Hypothalamus (tissue), 51 donors: ENCODE measurements at regions not wholly inside any gene's neighbourhood (a gene's known extent, or its start where the extent isn't known, plus 50 kb on each side); places are given as distances from the start of the nearest gene placed in this dataset.
"Not testable (repeated sequence)": the region's sequence is repeated elsewhere in the genome, so short reads cannot be mapped to it uniquely, and the experiment has no call there.

Experiments
- DNase-seq, 51 donors: peaks; one replicate each; lab custom pipeline; 2025; lab: John Stamatoyannopoulos, UW

GRCh38 chr21:31819692-31820091 lies 53.1 kb upstream of the HUNK start:
- not testable (repeated sequence) for DNase-seq

- DNase-seq, result not testable (repeated sequence)
Measured at GRCh38 chr21:31814356-31814755, 58.5 kb upstream of the HUNK start.

- DNase-seq, result no peak
Measured at GRCh38 chr21:31813862-31814261, 59.0 kb upstream of the HUNK start.

- DNase-seq, result no peak
Measured at GRCh38 chr21:31804008-31804394, 68.8 kb upstream of the HUNK start.

GRCh38 chr21:31803039-31804007 lies 69.5 kb upstream of the HUNK start:
- DNase-seq, result no peak

GRCh38 chr21:31802331-31802730 lies 70.4 kb upstream of the SCAF4 start:
- DNase-seq, result no peak

GRCh38 chr21:31801551-31802219 lies 69.8 kb upstream of the SCAF4 start:
- no peak for DNase-seq

- peak in 3 of 51 donors; percentile 6 to 53 (median 28) for DNase-seq
Measured at GRCh38 chr21:31798842-31799704, 67.2 kb upstream of the SCAF4 start.

- no peak for DNase-seq
Measured at GRCh38 chr21:31795992-31796391, 64.1 kb upstream of the SCAF4 start.

- DNase-seq, result not testable (repeated sequence)
Measured at GRCh38 chr21:31790420-31790819, 58.5 kb upstream of the SCAF4 start.

GRCh38 chr21:31788581-31788980 lies 56.7 kb upstream of the SCAF4 start:
- no peak for DNase-seq

- not testable (repeated sequence) for DNase-seq
Measured at GRCh38 chr21:31787691-31788090, 55.8 kb upstream of the SCAF4 start.

GRCh38 chr21:31786164-31786920 lies 54.4 kb upstream of the SCAF4 start:
- DNase-seq, result peak in 1 of 51 donors; percentile 57

- peak in 37 of 51 donors; percentile 1 to 78 (median 32) for DNase-seq
Measured at GRCh38 chr21:31785237-31786163, 53.6 kb upstream of the SCAF4 start.

- peak in 14 of 51 donors; percentile 1 to 48 (median 8) for DNase-seq
Measured at GRCh38 chr21:31781737-31782136, 49.8 kb upstream of the SCAF4 start.
